ENCODE measurements at regions not wholly inside any gene's neighbourhood (a gene's known extent, or its start where the extent isn't known, plus 50 kb on each side); places are given as distances from the start of the nearest gene placed in this dataset.

- no peak for DNase-seq
- TF ChIP-seq EP300 (IDR thresholded peaks at IDR 0.05; ENCODE audit: borderline replicate concordance in 1 of 2, low read depth in 1 of 2, low read length in 1 of 2), result no peak
- no peak for TF ChIP-seq USF2 (IDR thresholded peaks at IDR 0.05; ENCODE audit: borderline replicate concordance, low read depth, low read length)
- TF ChIP-seq TAF1 (IDR thresholded peaks at IDR 0.05; ENCODE audit: borderline replicate concordance, low read depth, low read length), result no peak
- TF ChIP-seq FOXM1 (IDR thresholded peaks at IDR 0.05; ENCODE audit: low read depth), result no peak
- no peak for TF ChIP-seq MXI1 (IDR thresholded peaks at IDR 0.05; ENCODE audit: low read depth, low read length)
- TF ChIP-seq IRF3 (IDR thresholded peaks at IDR 0.05; ENCODE audit: low read depth, low read length), result no peak
- no peak for TF ChIP-seq POLR2AphosphoS5 (IDR thresholded peaks at IDR 0.05; ENCODE audit: low read depth, low read length)
- no peak for TF ChIP-seq GABPA (IDR thresholded peaks at IDR 0.05; ENCODE audit: low read depth)
- TF ChIP-seq YY1 (IDR thresholded peaks at IDR 0.05; ENCODE audit: low read depth), result no peak
- Histone ChIP-seq H3K27ac (ENCODE audit: low read depth in 2 of 2, low read length in 1 of 2) (no peak overlapping the region), H3K4me3 (ENCODE audit: low read depth in 2 of 2, low read length in 1 of 2) (no peak overlapping the region), H3K9me3 (peaks cover 3% of the 10 kb centered on the region; the same call in 1 of the 2 replicates), H3K27me3 (ENCODE audit: insufficient read depth) (no peaks in the 10 kb centered on the region), H3F3A (replicated peaks; ENCODE audit: insufficient read depth) (peaks cover 5% of the 10 kb centered on the region), H3K4me2 (no peak overlapping the region), H3K9me2 (no peaks in the 10 kb centered on the region), H3K4me1 (ENCODE audit: control insufficient read depth in 1 of 2, insufficient read depth in 2 of 2, low read depth in 1 of 2, low read length in 1 of 2) (no peaks in the 10 kb centered on the region), H4K20me1 (ENCODE audit: insufficient read depth) (no peaks in the 10 kb centered on the region), H3K79me2 (ENCODE audit: insufficient read depth) (no peaks in the 10 kb centered on the region), H3K9ac (no peak overlapping the region), H2AFZ (ENCODE audit: low read depth) (no peak overlapping the region), H3K36me3 (replicated peaks in 1 of 2; ENCODE audit: control insufficient read depth in 1 of 2, insufficient read depth in 2 of 2, low read length in 1 of 2) (no peaks in the 10 kb centered on the region)
- POLR2A ChIA-PET, result no interaction called here
- CTCF ChIA-PET, result no interaction called here
- WGBS (ENCODE audit: low lambda C conversion rate), result 13% methylated on average over 1 of the region's 1 CpG
Measured at GRCh38 chr4:149211876-149212275, 603.8 kb downstream of the IQCM start.

GRCh38 chr4:149203256-149204001 lies 612.2 kb downstream of the IQCM start:
- no peak overlapping the region for H3K4me3 ChIP-seq (ENCODE audit: low read depth in 2 of 2, low read length in 1 of 2)
- no peaks in the 10 kb centered on the region for H3K9me2 ChIP-seq
- DNase-seq, result no peak
- peaks cover 0 to 3% of the 10 kb centered on the region in 2 experiments; a peak in 3 of 4 replicates for H3K4me1 ChIP-seq (ENCODE audit: control insufficient read depth in 1 of 2, insufficient read depth in 2 of 2, low read depth in 1 of 2, low read length in 1 of 2)
- 4% methylated on average over 4 of the region's 4 CpGs for WGBS (ENCODE audit: low lambda C conversion rate)
- H3K36me3 ChIP-seq (replicated peaks in 1 of 2; ENCODE audit: control insufficient read depth in 1 of 2, insufficient read depth in 2 of 2, low read length in 1 of 2), result no peaks in the 10 kb centered on the region
- peak overlapping the region; percentile 13; the same call in 1 of the 2 replicates for H3K4me2 ChIP-seq
- no peaks in the 10 kb centered on the region for H3F3A ChIP-seq (replicated peaks; ENCODE audit: insufficient read depth)
- TF ChIP-seq PBX3 (IDR thresholded peaks at IDR 0.05) (peak; percentile 84), RXRA (IDR thresholded peaks at IDR 0.05; ENCODE audit: borderline replicate concordance, low read depth) (peak; percentile 95), NRF1 (IDR thresholded peaks at IDR 0.05; ENCODE audit: low read depth, low read length) (no peak), IRF3 (IDR thresholded peaks at IDR 0.05; ENCODE audit: low read depth, low read length) (no peak), ZBTB33 (IDR thresholded peaks at IDR 0.05; ENCODE audit: borderline replicate concordance, low read depth) (0 out of 2 replicates have a peak, but pooled peaks have one; percentile 36), JUND (IDR thresholded peaks at IDR 0.05) (peak; percentile 66), TCF12 (IDR thresholded peaks at IDR 0.05) (peak; percentile 83), SIN3A (IDR thresholded peaks at IDR 0.05; ENCODE audit: borderline replicate concordance, low read depth, low read length) (no peak), NFIC (IDR thresholded peaks at IDR 0.05; ENCODE audit: borderline replicate concordance) (peak; percentile 90), EP300 (IDR thresholded peaks at IDR 0.05; ENCODE audit: borderline replicate concordance in 1 of 2, low read depth in 1 of 2, low read length in 1 of 2) (peak; percentile 30 to 78; a peak in 3 of 4 replicates)
- no peaks in the 10 kb centered on the region for H3K9me3 ChIP-seq
- H4K20me1 ChIP-seq (ENCODE audit: insufficient read depth), result no peaks in the 10 kb centered on the region
- ChIA-PET CTCF (no interaction called here), POLR2A (no interaction called here)
- H3K79me2 ChIP-seq (ENCODE audit: insufficient read depth), result no peaks in the 10 kb centered on the region
- H3K9ac ChIP-seq, result no peak overlapping the region
- H3K27me3 ChIP-seq (ENCODE audit: insufficient read depth), result no peaks in the 10 kb centered on the region
- H3K27ac ChIP-seq (ENCODE audit: low read depth in 2 of 2, low read length in 1 of 2), result no peak overlapping the region; a peak in 1 of 4 replicates
- no peak overlapping the region for H2AFZ ChIP-seq (ENCODE audit: low read depth)

Measured in SK-N-SH (cell line).